HUDEP-2 (cell line): ENCODE measurements at regions not wholly inside any gene's neighbourhood (a gene's known extent, or its start where the extent isn't known, plus 50 kb on each side); places are given as distances from the start of the nearest gene placed in this dataset.
"Not testable (repeated sequence)": the region's sequence is repeated elsewhere in the genome, so short reads cannot be mapped to it uniquely, and the experiment has no call there.

Experiments
- DNase-seq, 76 experiments: peaks; one replicate each; lab custom pipeline; 2025; ENCODE audit not compliant: unreplicated experiment in 76 of 76; lab: John Stamatoyannopoulos, UW

DNA sequence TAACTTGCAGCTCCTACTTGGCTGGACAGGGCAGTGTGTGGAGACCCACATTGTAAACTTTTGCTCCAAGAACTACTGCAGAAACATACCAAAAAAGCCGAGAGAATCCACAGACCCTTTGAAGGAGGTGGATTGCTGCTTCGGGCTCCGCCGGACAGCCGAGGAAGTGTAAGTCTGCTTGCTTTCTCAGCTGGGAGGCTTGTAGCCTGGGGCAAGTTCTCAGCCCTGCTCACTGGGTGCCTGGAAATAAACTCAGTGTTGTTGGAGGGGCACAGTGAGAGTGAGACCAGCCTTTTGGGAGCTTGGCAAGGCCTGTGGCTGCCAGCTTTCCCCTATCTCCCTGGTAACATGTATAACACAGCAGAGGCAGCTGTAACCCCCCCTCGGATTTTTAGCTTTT, 215.6 kb downstream of the SYK start:
- DNase-seq: no peak

DNA sequence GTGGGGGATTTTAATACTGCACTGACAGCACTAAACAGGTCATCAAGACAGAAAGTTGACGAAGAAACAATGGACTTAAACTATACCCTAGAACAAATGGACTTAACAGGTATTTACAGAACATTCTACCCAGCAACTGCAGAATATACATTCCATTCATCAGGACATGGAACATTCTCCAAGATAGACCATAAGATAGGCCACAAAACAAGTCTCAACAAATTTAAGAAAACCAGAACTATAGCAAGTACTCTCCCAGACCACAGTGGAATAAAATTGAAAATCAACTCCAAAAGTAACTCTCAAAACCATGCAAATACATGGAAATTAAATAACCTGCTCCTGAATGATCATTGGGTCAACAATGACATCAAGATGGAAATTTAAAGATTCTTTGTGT, 218.3 kb downstream of the SYK start:
- DNase-seq: not testable (repeated sequence)

DNA sequence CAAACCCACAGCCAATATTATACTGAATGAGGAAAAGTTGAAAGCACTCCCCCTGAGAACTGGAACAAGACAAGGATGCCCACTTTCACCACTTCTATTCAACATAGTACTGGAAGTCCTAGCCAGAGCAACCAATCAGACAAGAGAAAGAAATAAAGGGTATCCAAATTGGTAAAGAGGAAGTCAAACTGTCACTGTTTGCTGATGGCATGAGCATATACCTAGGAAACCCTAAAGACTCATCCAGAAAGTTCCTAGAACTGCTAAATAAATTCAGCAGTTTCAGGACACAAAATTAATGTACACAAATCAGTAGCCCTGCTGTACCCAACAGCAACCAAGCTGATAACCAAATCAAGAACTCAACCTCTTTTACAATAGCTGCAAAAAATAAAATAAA, 220.0 kb downstream of the SYK start:
- not testable (repeated sequence) for DNase-seq

DNA sequence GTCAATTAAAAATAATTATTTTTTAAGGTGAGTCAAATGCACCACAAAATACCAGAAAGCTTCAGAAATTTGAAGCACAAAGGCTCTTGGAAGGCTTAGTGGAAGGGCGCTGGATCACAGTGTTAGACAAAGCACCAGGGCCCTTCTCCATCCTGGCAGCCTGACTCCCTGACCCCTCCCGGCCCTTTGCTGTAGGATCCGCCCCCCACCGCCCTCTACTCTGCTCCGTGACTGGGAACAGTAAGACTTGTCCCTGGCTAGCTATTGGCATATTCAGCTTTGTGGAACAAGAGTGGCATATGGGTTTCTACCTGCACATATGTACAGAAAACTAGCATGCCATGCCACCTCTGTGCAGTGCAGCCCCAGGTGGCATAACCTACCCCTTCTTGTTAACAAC, 222.1 kb downstream of the SYK start:
- DNase-seq: no peak

DNA sequence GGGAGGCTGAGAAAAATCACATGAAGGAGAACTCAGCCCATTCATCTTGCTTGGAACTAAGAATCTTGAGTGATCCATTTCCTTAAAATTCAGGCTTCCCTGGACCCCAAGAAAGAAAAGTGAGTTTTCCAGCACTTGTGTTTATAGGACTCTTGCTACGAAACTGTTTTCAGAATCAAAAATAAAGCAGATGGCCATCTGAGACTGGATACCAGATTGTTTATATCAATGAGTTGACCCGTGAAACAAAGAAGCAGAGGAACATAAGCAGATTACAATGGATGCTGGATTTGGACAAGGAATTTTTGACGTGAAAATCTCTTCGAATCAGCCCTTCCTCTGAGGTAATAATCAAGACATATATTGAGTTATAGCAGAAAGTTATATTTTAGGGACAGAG, 223.2 kb downstream of the SYK start:
- no peak for DNase-seq

DNA sequence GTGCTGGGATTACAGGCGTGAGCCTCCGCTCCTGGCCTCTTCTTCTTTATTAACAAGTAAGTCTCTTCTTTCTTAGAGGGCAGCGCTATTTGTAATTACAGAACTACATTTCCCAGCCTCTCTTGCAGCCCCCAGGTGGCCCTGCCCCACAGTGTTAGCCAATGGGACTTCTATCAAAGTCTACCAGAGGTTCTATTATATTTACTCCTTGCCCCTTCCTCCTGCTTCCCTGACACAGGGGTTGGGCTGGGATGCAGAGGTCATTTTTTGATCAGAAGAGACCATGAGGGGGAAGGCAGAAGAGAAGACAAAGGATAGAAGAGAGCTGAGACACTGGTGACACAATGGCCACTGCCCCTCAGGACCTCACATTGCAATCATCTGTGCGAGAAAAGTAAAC, 224.2 kb downstream of the SYK start:
- DNase-seq: no peak

DNA sequence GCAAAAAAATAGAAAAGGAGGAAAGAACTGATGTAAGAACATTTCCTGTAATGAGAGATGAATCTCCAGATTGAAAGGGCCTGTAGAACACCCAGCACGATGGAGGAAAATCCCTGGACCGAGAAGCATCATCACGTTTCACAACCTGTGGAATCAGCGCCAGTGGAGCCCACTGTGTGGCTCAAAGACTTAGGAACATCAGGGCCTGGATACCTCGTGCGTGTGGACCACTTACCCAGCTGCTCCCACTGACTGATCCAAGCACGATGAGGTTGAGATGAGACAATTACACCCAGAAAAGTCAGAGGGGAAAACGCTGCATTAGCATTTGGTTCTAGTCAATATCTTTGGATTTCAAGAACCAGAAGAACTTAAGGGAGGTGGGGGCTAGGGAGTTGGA, 224.6 kb downstream of the SYK start:
- no peak for DNase-seq

DNA sequence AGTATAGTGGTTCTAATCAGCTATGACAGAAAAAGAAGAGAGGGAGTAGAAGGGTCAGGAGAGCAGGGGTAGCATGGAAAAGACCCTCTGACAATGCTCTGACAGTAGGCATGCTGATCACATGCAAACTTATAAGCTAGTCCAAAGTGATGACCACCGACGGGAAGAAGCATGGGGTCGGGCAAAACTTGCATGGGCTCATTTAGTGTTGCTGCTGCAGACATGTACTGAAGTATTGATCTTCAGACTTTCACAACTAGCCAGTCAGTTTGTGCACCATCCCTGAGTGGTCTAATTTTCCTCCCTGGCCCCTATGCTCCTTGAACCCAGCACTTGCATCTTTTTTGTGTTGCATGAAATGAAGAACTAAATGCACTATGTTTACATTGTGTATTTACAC, 225.4 kb downstream of the SYK start:
- no peak for DNase-seq

DNA sequence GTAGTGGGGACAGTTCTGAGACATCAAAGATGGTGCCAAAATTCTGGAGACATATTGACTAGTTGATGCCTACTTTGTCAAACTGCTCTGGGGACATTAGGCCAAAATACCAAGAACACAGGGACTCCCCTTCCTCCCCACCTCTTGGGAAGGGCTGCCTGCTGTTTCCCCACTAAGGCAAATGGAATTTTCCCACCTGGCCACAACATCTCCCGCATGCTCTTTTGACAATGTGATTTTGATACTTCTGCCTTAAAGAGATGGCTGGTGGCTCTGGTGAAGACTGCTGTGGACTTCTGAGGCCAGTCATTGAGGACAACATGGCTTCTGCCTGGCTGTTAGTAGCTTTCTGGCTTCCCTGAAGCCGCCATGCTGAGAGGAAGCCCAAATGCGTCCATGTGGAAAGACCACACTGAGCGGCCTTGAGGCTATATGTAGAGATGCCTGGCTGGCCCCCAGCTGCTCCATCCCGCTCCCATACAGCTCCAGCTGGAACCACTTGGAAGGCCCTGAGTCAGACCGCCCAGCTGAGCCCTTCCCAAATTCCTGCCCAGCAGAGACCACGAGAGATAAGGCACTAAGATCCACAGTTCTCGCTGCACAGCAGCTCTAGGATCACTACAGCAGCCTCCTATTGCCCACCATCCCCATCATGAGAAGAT, 226.7 kb downstream of the SYK start:
- no peak for DNase-seq

DNA sequence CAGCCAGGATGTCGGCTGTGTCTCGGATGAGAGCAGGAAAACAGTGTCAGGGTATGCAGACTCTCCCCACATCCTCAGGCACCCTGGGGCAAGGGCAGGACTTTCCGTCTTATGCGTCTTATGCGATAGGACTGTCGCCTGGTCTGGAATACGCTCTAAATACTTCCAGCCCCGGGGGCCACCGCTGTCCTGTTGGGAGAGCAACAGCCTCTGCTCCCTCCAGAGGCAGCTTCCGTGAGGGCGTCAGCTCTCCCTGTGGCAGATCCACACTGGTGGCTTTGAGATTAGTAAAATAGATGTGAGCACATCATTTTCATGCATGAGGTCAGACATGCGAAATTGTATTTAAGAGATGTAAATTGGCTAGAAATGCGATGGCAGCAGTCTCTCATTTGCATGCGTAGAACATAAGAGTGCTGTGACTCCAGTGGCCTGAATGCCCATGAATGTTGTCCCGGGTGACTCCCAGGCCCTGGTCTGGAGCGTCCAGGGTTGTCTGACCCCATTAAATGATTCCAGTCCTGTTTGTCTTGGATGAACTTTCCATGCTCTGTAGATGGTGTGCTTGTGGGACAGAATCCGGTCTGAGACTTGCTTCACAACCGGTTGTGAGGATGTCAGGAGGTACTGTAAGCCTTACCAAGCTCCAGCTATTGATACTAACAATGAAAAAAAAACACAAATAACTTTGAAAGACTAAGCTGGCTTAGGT, 228.2 kb downstream of the SYK start:
- no peak for DNase-seq

DNA sequence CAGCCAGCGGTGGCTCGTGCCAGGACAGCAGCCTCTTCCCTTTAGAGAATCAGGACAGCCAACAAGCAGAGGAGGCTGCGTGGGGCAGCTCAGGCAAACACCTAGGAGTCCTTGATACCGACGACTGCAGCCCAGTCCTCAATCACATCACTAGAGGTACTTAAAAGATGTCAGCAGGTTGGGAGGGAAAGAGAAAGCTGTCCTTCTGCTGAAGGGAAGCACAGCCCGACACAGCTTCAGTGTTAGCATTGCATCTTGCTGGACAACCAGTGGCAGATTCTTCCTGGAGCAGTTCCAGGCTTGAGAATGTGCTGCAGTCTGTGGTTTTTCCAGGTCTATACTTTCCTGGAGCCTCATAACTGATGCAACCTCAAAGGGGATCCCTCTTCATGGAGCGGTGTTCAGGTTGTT, 230.5 kb downstream of the SYK start:
- no peak for DNase-seq

DNA sequence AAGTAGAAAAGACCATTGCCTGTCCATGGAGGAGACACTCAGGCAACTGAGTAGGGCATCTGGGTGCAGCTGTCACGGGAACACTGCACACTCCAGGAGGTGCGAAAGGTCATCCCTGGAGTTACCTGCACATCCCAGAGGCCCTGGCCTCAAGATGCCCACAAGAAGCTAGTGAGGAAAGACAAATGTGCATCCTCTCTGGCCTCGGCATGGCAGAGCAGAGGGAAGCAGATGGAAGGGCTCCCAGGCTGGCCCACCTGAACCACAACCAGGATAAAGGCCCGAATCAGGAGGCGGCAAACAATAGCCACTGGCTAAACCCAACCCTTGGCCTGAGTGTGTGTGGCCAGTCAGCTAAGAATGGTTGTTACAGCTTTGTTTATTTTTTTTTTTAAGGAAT, 231.7 kb downstream of the SYK start:
- no peak for DNase-seq

DNA sequence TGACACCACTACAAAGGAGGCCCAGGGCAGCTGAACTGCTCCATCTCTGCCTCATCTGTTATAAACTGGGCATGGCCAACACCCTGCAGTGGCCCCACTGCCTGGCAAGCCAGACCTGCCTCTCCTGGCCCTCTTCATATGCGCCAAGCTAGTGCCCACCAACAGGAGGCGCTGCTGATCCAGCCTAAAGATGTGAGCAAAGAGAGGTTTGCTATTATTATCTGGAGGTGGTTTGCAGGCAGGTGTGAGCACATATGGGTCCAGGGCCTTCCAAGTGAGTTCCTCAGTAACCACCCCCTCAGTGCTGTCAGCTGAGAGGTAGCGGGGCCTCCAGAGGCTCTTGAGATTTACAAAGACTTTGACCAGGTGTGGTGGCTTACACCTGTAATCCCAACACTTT, 232.2 kb downstream of the SYK start:
- DNase-seq: peak in 36 of 76 experiments; percentile 1 to 54 (median 15)

DNA sequence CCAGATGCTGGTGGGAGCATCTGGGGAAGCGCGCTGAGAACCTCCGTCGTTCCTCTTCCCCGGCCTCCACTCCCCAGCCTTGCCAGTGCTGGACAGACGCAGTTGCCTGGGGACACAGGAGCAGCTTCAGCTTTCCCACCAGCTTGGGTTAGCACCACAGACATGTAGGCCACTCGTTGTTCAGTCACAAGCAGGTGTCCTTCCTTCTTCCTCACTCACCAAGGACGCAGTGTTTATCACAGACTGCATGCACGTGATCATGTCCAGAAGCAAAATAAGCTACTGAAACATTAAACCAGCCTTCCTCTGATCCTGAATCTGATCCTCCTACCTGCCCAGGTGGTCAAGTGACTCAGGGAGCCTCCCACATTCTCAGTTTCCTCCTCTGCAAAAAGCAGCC, 232.9 kb downstream of the SYK start:
- DNase-seq: no peak

DNA sequence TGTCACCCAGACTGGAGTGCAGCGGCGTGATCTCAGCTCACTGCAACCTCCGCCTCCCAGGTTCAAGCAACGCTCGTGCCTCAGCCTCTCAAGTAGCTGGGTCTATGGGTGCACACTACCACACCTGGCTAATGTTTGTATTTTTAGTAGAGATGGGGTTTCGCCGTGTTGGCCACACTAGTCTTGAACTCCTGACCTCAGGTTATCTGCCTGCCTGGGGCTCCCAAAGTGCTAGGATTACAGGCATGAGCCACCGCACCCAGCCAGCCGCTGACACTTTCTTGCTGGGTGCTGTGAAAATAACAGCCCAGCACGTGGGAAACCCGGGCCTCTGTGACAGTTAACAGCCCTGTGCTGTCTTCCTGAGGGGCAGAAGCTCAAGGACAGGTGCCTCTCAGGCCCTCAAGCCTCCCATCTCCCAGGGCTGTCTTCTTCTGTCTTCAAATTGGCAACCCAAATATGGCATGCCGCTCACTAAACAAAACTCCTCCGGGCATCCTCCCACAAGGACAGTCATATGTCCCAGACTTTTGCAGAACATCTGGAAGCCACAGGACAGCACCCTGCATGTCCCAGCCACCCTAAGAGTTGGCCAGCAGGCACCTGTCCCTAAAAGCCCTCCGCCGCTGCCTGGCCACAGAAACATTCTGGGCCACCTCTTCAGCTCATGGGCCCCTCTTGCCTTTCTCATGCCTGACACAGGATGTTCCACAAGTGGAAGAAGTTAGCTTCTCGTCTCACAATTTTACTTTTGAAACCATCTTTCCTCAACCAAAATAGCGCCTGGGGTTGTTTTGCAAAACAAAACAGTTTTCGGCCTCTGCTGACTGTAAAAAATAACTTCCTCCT, 233.6 kb downstream of the SYK start:
- DNase-seq: no peak

DNA sequence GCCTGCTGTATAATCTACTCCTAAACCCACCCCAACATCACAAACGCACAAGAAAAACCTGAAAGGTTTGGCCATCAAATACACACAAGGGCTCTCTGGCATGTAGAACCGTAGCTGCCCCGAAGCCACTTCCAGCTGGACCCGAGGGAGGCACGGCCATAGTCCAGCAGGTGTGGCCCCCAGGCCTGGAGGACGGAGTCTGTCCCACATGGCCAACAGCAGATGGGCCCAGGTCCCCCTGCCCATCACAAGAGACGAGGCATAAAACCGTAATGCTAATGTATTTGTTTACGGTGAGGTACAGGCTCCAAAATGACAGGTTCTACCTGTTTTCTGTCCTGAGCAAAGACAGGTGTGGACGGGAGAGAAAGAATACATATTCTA, 234.2 kb downstream of the SYK start:
- DNase-seq: no peak

DNA sequence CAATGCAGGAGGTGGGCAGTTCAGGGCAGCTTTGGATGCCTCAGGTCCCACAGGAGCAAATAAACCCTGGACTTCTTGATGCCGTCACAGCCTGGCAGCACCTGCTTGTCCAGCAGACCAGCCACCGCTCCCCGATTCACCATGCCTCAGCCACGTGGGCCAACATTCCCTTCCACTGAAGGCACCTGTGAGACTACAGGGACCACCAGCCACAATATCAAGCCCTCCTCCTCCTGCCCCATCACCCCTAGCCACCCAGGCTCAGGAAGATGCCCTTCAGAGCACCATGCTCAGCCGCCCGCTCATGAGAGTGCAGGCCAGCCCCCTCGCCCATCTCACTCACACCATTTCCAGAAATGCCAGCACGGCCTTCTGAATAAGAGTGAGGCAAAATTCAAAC, 234.7 kb downstream of the SYK start:
- DNase-seq: no peak

DNA sequence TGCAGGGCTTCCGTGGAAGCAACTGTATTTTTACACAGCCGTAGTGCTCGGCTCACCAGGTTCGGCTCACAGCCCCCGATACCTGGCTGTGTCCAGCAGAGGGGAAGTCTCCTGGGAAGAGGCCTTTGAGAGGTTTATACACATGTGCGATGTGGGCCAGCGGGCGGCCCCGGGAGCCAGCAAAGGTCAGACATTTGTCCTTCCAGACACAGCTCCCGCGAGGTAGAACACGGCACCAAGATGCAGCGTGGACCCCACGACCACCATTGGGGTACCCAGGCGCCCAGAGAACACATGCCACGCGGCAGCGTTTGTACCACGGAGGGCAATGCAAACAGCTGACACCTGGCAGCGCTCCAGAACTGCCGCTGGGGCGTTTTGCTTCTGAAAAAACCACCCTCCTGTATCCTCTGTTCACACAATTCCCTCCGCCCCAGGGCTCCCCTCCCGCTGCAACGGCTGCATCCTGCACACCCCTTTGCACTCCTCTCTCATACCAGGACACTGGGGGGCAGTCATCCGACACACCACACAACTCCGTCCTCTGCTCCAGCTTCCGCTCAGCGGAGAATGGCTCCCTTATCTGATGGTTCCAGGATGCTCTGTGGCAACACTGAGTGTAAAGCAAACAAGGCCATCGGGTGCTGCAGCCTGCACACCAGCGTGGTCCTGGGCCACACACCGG, 235.3 kb downstream of the SYK start:
- DNase-seq: peak in 47 of 76 experiments; percentile 3 to 54 (median 19)

DNA sequence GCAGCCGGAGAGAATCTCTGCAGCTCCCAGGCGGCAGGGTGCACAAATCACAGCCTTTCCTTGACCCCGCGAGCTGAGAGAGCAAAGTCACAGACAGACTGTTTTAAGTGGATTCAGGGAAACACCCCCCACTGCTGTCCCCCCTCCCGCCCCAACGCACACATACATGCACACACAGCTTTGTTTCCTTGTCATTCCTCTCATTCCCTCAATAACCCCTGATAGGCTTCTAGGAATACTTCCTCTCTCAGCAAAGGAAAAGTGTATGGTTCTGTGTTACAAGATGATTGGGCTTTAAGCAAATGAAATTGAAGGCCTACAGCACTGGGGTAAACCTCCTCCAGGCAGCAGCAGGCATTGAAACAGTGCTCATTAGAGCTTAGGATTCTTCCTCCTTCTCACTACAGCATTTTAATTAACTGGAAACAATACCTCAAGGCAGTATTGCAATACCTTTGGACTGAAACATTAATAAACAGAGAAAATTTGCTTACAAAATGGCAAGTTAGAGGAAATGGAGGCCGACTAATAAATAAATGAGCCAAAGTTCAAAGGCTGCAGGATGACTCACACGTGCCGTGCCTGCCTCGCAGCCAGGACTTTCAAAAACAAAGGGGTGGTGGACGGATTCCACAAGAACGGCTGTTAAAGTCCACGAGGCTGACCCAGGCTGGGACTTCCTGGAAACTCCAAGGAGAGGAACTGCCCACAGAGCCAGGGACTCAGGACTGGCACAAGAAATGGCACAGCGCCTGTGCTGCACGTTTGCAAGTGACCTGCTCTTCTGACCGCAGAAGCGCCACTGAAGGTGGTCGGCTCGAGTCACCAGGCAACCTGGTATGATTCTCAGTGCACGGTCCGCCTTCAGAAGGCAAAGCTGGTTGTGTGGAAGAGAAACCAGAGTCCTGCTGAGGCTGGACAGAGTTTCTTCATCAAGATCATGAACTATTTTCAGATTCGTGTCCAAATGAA, 236.2 kb downstream of the SYK start:
- DNase-seq: no peak
